GM12878 (cell line): ENCODE measurements at regions not wholly inside any gene's neighbourhood (a gene's known extent, or its start where the extent isn't known, plus 50 kb on each side); places are given as distances from the start of the nearest gene placed in this dataset.

Source experiments
- CTCF ChIP-seq, 3 experiments: IDR thresholded peaks in 2 of 3; conservative IDR thresholded peaks in 1 of 3; 2 replicates each; pipeline ENCODE4 v1.5.1; 2011; ENCODE audit warnings: low read depth in 3 of 3, low read length in 3 of 3, mild to moderate bottlenecking in 3 of 3, control low read depth in 2 of 3, moderate library complexity in 2 of 3, inconsistent platforms in 1 of 3, mixed read lengths in 1 of 3; ENCODE audit not compliant: control insufficient read depth in 2 of 3, insufficient read depth in 1 of 3; ENCODE audit errors: extremely low read depth in 1 of 3
- FOS ChIP-seq: IDR thresholded peaks from 3 replicates; pipeline ENCODE4 v1.6.1; 2011; ENCODE audit warnings: borderline replicate concordance; ENCODE audit not compliant: insufficient read length; ENCODE audit errors: extremely low read depth
- POLR2A ChIP-seq: IDR thresholded peaks from 2 replicates; pipeline ENCODE4 v1.6.1; 2011; ENCODE audit warnings: low read depth, mild to moderate bottlenecking, low read length
- TCF12 ChIP-seq: IDR thresholded peaks from 2 replicates; pipeline ENCODE4 v1.6.1; 2011; ENCODE audit warnings: low read depth, mild to moderate bottlenecking, low read length
- TF ChIP-seq, protein P1 (sequence below): fragments of 450-650 bp; conservative IDR thresholded peaks from 2 replicates; pipeline ENCODE4 v1.6.1; 2017; ENCODE audit warnings: mild to moderate bottlenecking, moderate library complexity

DNA sequence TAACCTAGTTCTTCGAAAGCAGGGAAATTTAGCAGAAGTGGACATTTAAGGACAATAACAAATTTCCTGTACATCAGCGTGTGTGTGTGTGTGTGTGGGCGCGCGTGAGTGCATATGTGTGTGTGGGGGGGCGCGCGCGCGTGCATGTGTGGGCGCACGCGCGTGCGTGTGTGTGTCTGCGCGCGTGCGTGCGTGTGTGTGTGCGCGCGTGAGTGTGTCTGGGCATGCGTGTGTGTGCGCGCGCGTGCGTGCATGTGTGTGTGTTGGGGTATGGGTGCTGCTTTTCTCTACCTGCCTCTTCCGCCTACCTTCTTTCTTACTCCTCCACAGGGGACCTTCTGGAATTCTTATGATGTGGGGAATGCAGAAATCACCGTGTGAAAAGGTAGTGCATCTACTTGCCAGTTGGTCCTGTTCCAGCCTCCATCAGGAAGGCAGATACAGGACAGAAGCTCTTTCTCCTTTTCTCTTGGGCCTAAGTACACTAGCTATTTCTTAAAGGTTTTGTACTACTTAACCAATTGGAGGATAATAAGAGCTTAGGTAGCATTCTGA lies 165.4 kb upstream of the KCNK2 start:
- TF ChIP-seq TCF12 (no peak), CTCF (IDR thresholded peaks at IDR 0.05 in 2 of 3, conservative IDR thresholded peaks at IDR 0.05 in 1 of 3; ENCODE audit: control insufficient read depth in 2 of 3, extremely low read depth in 1 of 3, insufficient read depth in 1 of 3, low read depth in 3 of 3, low read length in 3 of 3) (no peak), POLR2A (no peak), FOS (no peak)
- TF ChIP-seq, protein P1, sequence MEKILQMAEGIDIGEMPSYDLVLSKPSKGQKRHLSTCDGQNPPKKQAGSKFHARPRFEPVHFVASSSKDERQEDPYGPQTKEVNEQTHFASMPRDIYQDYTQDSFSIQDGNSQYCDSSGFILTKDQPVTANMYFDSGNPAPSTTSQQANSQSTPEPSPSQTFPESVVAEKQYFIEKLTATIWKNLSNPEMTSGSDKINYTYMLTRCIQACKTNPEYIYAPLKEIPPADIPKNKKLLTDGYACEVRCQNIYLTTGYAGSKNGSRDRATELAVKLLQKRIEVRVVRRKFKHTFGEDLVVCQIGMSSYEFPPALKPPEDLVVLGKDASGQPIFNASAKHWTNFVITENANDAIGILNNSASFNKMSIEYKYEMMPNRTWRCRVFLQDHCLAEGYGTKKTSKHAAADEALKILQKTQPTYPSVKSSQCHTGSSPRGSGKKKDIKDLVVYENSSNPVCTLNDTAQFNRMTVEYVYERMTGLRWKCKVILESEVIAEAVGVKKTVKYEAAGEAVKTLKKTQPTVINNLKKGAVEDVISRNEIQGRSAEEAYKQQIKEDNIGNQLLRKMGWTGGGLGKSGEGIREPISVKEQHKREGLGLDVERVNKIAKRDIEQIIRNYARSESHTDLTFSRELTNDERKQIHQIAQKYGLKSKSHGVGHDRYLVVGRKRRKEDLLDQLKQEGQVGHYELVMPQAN: no peak
